ENCODE measurements at regions not wholly inside any gene's neighbourhood (a gene's known extent, or its start where the extent isn't known, plus 50 kb on each side); places are given as distances from the start of the nearest gene placed in this dataset.

GRCh38 chr9:89776795-89777525 lies 172.1 kb downstream of the GADD45G start:
- TF ChIP-seq CEBPB (IDR thresholded peaks at IDR 0.05), result no peak
- no peak for TF ChIP-seq REST (IDR thresholded peaks at IDR 0.05; ENCODE audit: low read depth)
- no peak for TF ChIP-seq TAF1 (IDR thresholded peaks at IDR 0.05; ENCODE audit: low read depth)
- no peak for TF ChIP-seq MAX (IDR thresholded peaks at IDR 0.05)
- TF ChIP-seq YY1 (IDR thresholded peaks at IDR 0.05; ENCODE audit: low read depth), result no peak
